HG03025 (cell line): ENCODE measurements at regions not wholly inside any gene's neighbourhood (a gene's known extent, or its start where the extent isn't known, plus 50 kb on each side); places are given as distances from the start of the nearest gene placed in this dataset.

ENCODE experiments used
- ATAC-seq: cut with Tn5 transposase; IDR thresholded peaks from one replicate; pipeline ENCODE4 v1.9.1; 2021; ENCODE audit warnings: mild to moderate bottlenecking, moderate library complexity; ENCODE audit not compliant: unreplicated experiment, low FRiP score

- ATAC-seq = no peak
Measured at GRCh38 chr18:10201659-10202058, 252.8 kb upstream of the APCDD1 start.

GRCh38 chr18:10202845-10203321 lies 251.6 kb upstream of the APCDD1 start:
- ATAC-seq = no peak

DNA sequence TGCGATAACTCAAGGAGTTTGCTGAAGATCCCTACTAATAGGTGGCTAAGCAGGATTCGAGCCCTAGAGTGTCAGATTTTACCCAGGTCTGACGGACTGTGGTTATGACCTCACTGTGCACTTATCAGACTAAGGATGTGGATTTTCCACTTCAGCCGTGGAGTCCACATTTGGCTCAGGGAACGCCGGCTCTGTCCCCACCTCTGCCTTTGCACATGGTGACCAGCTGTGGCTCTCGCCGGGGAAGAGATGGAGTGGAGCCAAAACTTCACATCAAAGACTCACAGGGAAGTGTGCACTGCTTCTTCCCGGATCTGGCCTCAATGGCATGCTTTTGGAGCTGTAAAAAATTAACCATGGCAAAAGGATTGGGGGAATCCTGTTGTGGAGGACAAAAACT lies 249.3 kb upstream of the APCDD1 start:
- ATAC-seq = no peak

DNA sequence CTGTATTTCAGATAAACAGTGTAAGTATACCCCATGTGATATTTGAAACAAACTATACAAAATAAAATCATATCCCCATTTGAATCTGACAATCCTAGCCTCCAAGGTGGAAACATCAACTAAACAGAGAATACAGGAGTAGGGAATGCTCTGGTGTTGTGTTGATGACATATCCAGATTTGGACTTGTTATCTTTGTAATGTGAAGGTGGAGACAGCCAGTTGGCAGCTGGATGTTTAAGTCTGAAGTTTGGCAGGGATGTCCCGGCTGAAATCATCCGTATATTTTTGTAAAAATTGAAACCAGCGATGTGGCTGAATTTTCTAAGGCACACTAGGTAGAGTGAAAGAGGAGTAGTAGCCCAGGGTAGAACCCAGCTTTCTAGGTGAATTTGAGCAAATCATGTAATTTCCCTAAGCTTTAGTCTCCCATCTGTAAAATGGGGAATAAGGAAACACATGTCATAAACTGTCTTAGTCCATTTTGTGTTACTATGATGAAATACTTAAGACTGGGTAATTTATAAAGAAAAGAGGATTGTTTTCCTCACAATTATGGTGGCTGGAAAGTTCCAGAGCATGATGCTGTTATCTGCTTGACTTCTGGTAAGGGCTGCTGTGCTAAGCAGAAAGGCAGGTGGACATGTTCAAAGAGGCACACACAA lies 246.6 kb upstream of the APCDD1 start:
- ATAC-seq = no peak

GRCh38 chr18:10209302-10209701 lies 245.1 kb upstream of the APCDD1 start:
- ATAC-seq = no peak

DNA sequence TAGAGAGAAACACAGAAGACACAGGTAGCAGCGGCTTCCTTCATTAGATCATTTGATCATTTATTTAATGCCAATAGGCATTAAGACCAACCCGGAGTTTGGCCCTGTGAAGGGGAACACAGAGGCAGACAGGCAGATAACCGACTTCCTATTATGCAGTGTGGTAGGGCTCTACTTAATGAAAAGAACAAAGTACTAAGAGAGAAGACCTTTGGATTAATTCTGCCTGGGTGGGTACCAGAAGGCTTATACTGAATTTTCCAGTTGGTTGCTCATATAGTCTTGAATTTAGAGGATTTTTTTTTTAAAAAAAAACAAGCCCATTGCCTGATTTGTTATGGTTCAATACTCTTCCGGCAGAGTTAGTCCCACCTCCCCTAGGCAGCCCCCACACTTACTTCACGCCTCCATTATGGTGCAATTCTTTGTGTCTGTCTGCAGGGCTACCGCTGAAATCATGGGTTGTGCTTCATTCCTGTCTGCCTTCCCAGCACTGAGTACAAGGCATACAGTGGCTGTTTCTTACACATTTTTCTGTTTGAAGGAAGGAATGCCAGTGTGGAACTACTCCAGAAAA lies 244.3 kb upstream of the APCDD1 start:
- ATAC-seq = no peak

DNA sequence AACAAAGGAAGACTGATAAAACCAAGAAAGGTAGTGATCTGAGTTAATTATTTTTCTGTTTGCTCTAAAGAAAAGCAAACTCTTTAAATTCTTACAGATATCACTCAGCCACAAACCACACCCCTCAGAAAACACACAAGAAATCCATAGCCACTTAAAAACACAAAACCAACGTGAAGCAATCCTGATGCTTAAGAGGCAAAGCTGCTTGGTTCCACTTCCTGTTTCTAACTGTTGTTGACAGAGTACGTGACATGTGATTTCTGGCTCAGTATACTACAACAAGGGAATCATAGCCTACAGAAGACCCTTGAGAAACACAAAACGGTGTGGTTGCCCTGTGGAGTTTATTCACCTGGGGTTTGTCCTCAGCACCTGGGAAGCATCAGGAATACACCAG lies 240.9 kb upstream of the APCDD1 start:
- peak; percentile 71 for ATAC-seq

DNA sequence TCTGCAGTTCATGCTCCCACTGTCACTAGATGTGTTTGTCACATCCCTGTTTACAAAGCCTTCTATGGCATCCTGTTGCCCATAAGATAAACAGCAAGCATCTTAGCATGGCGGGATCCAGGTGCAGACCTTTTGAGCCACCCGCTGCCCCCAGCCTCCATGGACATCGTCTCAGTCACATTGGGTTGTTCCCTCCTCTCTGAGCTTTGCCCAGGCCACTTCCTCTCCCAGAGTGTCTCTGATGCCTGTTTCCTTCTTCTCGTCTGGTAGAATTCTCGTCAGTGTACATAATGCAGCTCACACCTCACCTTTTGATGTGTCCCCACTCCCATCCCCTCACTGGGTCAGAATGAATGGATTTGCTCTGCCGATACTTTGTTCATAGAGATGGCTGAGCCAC lies 239.0 kb upstream of the APCDD1 start:
- no peak for ATAC-seq

- no peak for ATAC-seq
Measured at GRCh38 chr18:10216791-10217190, 237.6 kb upstream of the APCDD1 start.

GRCh38 chr18:10217211-10217610 lies 237.2 kb upstream of the APCDD1 start:
- no peak for ATAC-seq

DNA sequence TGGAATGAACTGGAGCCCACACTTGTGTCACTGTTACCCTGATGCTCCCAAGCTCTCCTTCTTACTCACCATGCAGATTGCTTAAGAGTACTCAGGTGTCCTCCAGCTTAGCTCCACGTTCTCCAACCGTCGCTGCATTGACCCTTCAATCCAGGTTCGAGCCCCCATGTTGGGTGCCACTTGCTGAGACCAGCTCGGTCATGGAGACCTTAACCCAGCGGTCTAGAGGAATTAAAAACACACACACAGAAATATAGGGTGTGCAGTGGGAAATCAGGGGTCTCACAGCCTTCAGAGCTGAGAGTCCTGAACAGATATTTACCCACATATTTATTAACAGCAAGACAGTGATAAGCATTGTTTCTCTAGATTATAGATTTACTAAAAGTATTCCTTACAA lies 229.1 kb upstream of the APCDD1 start:
- no peak for ATAC-seq

- ATAC-seq = no peak
Measured at GRCh38 chr18:10226971-10227370, 227.5 kb upstream of the APCDD1 start.

DNA sequence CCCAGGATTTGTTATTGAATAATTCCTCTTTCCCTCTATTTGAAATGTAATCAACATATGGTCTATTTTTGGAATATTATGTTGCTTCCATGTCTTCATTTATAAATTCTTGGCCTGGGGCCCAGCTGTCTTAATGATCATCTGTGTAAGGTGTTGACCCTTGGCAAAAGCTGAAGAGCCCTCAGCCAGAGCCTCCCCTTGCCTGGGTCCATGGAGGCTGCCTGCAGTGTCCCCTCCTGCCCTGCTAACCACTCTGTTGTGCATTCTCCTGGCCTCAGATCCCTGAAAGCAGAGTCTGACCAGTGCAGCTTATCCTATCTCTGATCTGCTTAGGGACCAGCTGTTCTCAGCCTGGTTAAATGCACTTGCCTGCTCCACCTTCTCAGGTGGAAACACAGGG lies 226.1 kb upstream of the APCDD1 start:
- ATAC-seq = no peak

DNA sequence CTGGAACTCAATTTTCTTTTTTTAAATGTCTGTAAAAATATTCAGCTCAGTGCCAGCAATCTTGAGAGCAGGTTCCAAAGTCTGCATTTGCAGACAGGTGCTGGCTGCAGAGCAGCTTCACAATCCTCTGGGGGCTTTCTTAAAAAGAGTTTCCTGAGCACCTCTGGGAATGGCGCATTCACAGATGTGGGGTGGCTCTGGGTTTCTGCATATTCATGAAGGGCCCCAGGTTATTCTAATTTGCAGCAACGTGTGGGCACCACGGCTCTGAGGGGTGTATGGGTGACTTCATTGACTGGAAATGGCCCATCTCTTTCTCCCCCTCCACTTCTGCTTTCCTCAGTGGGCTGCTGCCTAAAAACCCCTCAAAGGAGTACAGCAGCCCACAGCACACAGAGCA lies 225.0 kb upstream of the APCDD1 start:
- ATAC-seq = no peak

- ATAC-seq = no peak
Measured at GRCh38 chr18:10230072-10230471, 224.4 kb upstream of the APCDD1 start.

- no peak for ATAC-seq
Measured at GRCh38 chr18:10231220-10231619, 223.2 kb upstream of the APCDD1 start.

GRCh38 chr18:10232062-10232461 lies 222.4 kb upstream of the APCDD1 start:
- no peak for ATAC-seq

GRCh38 chr18:10233082-10233875 lies 221.2 kb upstream of the APCDD1 start:
- ATAC-seq = no peak

DNA sequence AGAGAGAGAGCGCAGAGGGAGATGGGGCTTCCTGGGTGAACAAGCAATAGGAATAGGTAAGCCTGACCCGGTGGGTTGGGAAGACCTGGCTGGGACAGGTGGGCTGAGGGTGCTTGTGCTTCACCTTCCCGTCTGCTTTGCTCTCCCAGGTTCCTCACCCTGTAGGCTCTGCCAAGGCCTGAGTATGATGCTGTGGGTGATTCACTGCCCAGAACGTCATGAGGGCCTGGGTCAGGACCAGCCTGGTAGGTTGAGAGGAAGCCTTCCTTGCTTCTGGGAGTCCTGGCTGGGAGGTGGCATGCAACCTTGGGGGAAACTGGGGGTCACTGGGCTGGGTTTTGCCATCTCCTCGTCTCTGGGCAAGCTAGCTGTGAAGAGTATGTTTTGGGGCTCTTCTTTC lies 220.2 kb upstream of the APCDD1 start:
- no peak for ATAC-seq

GRCh38 chr18:10234912-10235660 lies 219.3 kb upstream of the APCDD1 start:
- no peak for ATAC-seq

DNA sequence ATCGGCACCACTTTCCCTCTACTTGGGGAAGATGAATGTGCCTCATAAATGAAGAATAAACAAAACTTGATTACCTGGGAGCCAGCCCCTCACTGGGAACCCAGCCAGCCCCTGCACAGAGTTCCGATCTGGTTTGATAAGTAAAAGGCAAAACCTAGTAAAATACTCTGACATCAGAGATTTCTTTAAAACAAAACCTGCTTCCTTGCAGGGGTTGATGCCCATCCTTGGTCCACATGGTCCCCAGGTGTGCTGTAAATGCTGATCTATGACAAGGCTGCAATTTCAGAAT lies 218.8 kb upstream of the APCDD1 start:
- ATAC-seq = no peak
